Ovary (tissue), 7 donors: ENCODE measurements at regions not wholly inside any gene's neighbourhood (a gene's known extent, or its start where the extent isn't known, plus 50 kb on each side); places are given as distances from the start of the nearest gene placed in this dataset.
"Not testable (repeated sequence)": the region's sequence is repeated elsewhere in the genome, so short reads cannot be mapped to it uniquely, and the experiment has no call there.

Experiments
- DNase-seq, 5 donors: peaks; one replicate each; pipeline ENCODE4 v3.0.0-alpha.2; 2019 to 2020
- H3K27ac ChIP-seq, 2 donors: fragments of 200-600 bp; one replicate each; pipeline versions ENCODE4 v1.5.1 to v1.8.0; 2019 to 2022
- H3K27me3 ChIP-seq: fragments of 200-600 bp; one replicate; pipeline ENCODE4 v1.8.0; 2022
- H3K36me3 ChIP-seq: fragments of 200-600 bp; sonication (generic); one replicate; pipeline ENCODE4 v1.5.1; 2019
- H3K4me1 ChIP-seq: one replicate; pipeline ENCODE4 v1.8.1; 2013; ENCODE audit warnings: mild to moderate bottlenecking, moderate library complexity; ENCODE audit not compliant: insufficient read depth
- H3K4me3 ChIP-seq: fragments of 200-600 bp; sonication (generic); one replicate; pipeline ENCODE4 v1.5.1; 2017
- H3K9me3 ChIP-seq, 2 donors: fragments of 200-600 bp in 1 of 2; sonication (generic) in 1 of 2; one replicate each; pipeline versions ENCODE4 v1.5.1 to v1.8.1; 2013 to 2019; ENCODE audit warnings: mild to moderate bottlenecking in 1 of 2, moderate library complexity in 1 of 2
- WGBS, 3 donors: extraction: QIAGEN DNeasy Blood & Tissue Kit in 1 of 3; methylation state at CpG; one replicate each; pipeline versions ENCODE4 v1.1.5 to v1.1.7; 2013 to 2017; 5-methylcytosine and 5-hydroxymethylcytosine counted together
- intact Hi-C, 4 donors: fragments of 100-400 bp; cut with DNase I; formaldehyde crosslinking; loops; one replicate each; pipeline versions ENCODE4 v1.11.0 to v1.15.1; 2022 to 2023
- donor health status: DM: no; HTN: no; CAD: no; lungs with moderate emphysema.
- donor health status: DM: no; HTN: no; CAD: no.
- donor health status: Bipolar disorder and iron deficiency.
- donor health status: DM: no; HTN: no; CAD: no.
- donor health status: DM: yes; HTN: yes; CAD: no.

GRCh38 chr7:63748571-63749302 lies 249.9 kb upstream of the ZNF722 start:
- WGBS, 3 donors, result 91 to 93% (median 93%) methylated on average over 29 to 33 of the region's 33 CpGs
- H3K4me1 ChIP-seq, intact Hi-C loops, H3K9me3 ChIP-seq, H3K27ac ChIP-seq, H3K4me3 ChIP-seq, H3K27me3 ChIP-seq, DNase-seq, H3K36me3 ChIP-seq: not testable (repeated sequence)

- H3K27me3 ChIP-seq, H3K36me3 ChIP-seq, intact Hi-C loops, DNase-seq, H3K4me3 ChIP-seq, H3K9me3 ChIP-seq, H3K4me1 ChIP-seq, H3K27ac ChIP-seq: not testable (repeated sequence)
- WGBS, 3 donors, result 83 to 94% methylated on average over 11 to 12 of the region's 18 CpGs; no CpG with 5 or more reads in 1 of the 3 donors
These were observed 246.2 kb upstream of the ZNF722 start for GRCh38 chr7:63752446-63752845.

GRCh38 chr7:63753160-63753559 lies 245.5 kb upstream of the ZNF722 start:
- whole genome bisulfite sequencing, 3 donors, result 94 to 95% methylated on average over 6 to 11 of the region's 22 CpGs; no CpG with 5 or more reads in 1 of the 3 donors

GRCh38 chr7:63760202-63760601 lies 238.4 kb upstream of the ZNF722 start:
- peak in 1 of 5 donors; percentile 18 for DNase-seq
- H3K4me1 ChIP-seq, H3K36me3 ChIP-seq, H3K27ac ChIP-seq, H3K27me3 ChIP-seq, H3K4me3 ChIP-seq, intact Hi-C loops, H3K9me3 ChIP-seq: not testable (repeated sequence)
- WGBS, 3 donors, result 94 to 95% methylated on average over 14 to 17 of the region's 29 CpGs; no CpG with 5 or more reads in 1 of the 3 donors

More at GRCh38 chr7:63753160-63753559, 245.5 kb upstream of the ZNF722 start:
- H3K4me1 ChIP-seq, H3K27me3 ChIP-seq, H3K36me3 ChIP-seq, H3K27ac ChIP-seq, H3K4me3 ChIP-seq, intact Hi-C loops, H3K9me3 ChIP-seq, DNase-seq: not testable (repeated sequence)

- H3K36me3 ChIP-seq, H3K4me1 ChIP-seq, H3K4me3 ChIP-seq, intact Hi-C loops, H3K27me3 ChIP-seq, DNase-seq, H3K9me3 ChIP-seq, H3K27ac ChIP-seq: not testable (repeated sequence)
- WGBS, 3 donors, result 87 to 92% (median 88%) methylated on average over 13 of the region's 13 CpGs
These were observed 233.1 kb upstream of the ZNF722 start for GRCh38 chr7:63765541-63765940.

GRCh38 chr7:63766197-63766596 lies 232.5 kb upstream of the ZNF722 start:
- H3K4me3 ChIP-seq, H3K4me1 ChIP-seq, H3K9me3 ChIP-seq, H3K27ac ChIP-seq, intact Hi-C loops, H3K27me3 ChIP-seq, H3K36me3 ChIP-seq, DNase-seq: not testable (repeated sequence)
- WGBS, 3 donors, result 85 to 92% (median 85%) methylated on average over 20 to 23 of the region's 23 CpGs

- H3K4me3 ChIP-seq, H3K4me1 ChIP-seq, H3K27me3 ChIP-seq, H3K27ac ChIP-seq, intact Hi-C loops, H3K36me3 ChIP-seq, H3K9me3 ChIP-seq, DNase-seq: not testable (repeated sequence)
- 63 to 80% (median 67%) methylated on average over 10 of the region's 10 CpGs for WGBS, 3 donors
These were observed 228.5 kb upstream of the ZNF722 start for GRCh38 chr7:63770162-63770561.

- WGBS, 3 donors, result 79 to 89% (median 83%) methylated on average over 22 to 25 of the region's 26 CpGs
- intact Hi-C loops, H3K36me3 ChIP-seq, DNase-seq, H3K4me1 ChIP-seq, H3K9me3 ChIP-seq, H3K27me3 ChIP-seq, H3K27ac ChIP-seq, H3K4me3 ChIP-seq: not testable (repeated sequence)
These were observed 227.1 kb upstream of the ZNF722 start for GRCh38 chr7:63771389-63772085.
